NCI-H82 (cell line): ENCODE measurements at regions not wholly inside any gene's neighbourhood (a gene's known extent, or its start where the extent isn't known, plus 50 kb on each side); places are given as distances from the start of the nearest gene placed in this dataset.

Source experiments
- DNase-seq: peaks from one replicate; lab custom pipeline; 2025; lab: John Stamatoyannopoulos, UW

GRCh38 chr2:81942876-81943275 is 1638.3 kb upstream of the LRRTM1 start:
- DNase-seq = no peak

GRCh38 chr2:81942136-81942680 is 1637.7 kb upstream of the LRRTM1 start:
- DNase-seq = no peak

- no peak for DNase-seq
Measured at GRCh38 chr2:81940266-81940955, 1635.9 kb upstream of the LRRTM1 start.

- no peak for DNase-seq
Measured at GRCh38 chr2:81937944-81938343, 1633.4 kb upstream of the LRRTM1 start.

- DNase-seq = no peak
Measured at GRCh38 chr2:81903534-81903933, 1599.0 kb upstream of the LRRTM1 start.

GRCh38 chr2:81901017-81901416 is 1596.5 kb upstream of the LRRTM1 start:
- DNase-seq = peak; percentile 2

- DNase-seq = no peak
Measured at GRCh38 chr2:81895620-81896250, 1591.2 kb upstream of the LRRTM1 start.

- DNase-seq = peak; percentile 40
Measured at GRCh38 chr2:81894451-81894990, 1590.0 kb upstream of the LRRTM1 start.

GRCh38 chr2:81876624-81877023 is 1572.1 kb upstream of the LRRTM1 start:
- no peak for DNase-seq

- DNase-seq = peak; percentile 46
Measured at GRCh38 chr2:81872006-81872405, 1567.5 kb upstream of the LRRTM1 start.

- no peak for DNase-seq
Measured at GRCh38 chr2:81870119-81870518, 1565.6 kb upstream of the LRRTM1 start.

- no peak for DNase-seq
Measured at GRCh38 chr2:81858998-81859397, 1554.4 kb upstream of the LRRTM1 start.

- no peak for DNase-seq
Measured at GRCh38 chr2:81853341-81853740, 1548.8 kb upstream of the LRRTM1 start.

- DNase-seq = no peak
Measured at GRCh38 chr2:81852651-81853050, 1548.1 kb upstream of the LRRTM1 start.

GRCh38 chr2:81839780-81840179 is 1535.2 kb upstream of the LRRTM1 start:
- no peak for DNase-seq

- DNase-seq = no peak
Measured at GRCh38 chr2:81835321-81836000, 1530.9 kb upstream of the LRRTM1 start.

GRCh38 chr2:81786811-81787210 is 1482.3 kb upstream of the LRRTM1 start:
- no peak for DNase-seq

GRCh38 chr2:81767187-81767912 is 1462.8 kb upstream of the LRRTM1 start:
- no peak for DNase-seq

- DNase-seq = peak; percentile 96
Measured at GRCh38 chr2:81747481-81748070, 1443.0 kb upstream of the LRRTM1 start.

GRCh38 chr2:81739966-81740365 is 1435.4 kb upstream of the LRRTM1 start:
- DNase-seq = no peak

- no peak for DNase-seq
Measured at GRCh38 chr2:81734981-81735380, 1430.4 kb upstream of the LRRTM1 start.

GRCh38 chr2:81714817-81715216 is 1410.3 kb upstream of the LRRTM1 start:
- DNase-seq = no peak
